ENCODE measurements at regions not wholly inside any gene's neighbourhood (a gene's known extent, or its start where the extent isn't known, plus 50 kb on each side); places are given as distances from the start of the nearest gene placed in this dataset.

GRCh38 chr5:8740595-8740994, 805.3 kb downstream of the SEMA5A start:
- DNase-seq: no peak

- no peak for DNase-seq
Measured at GRCh38 chr5:8749556-8749955, 796.3 kb downstream of the SEMA5A start.

DNA sequence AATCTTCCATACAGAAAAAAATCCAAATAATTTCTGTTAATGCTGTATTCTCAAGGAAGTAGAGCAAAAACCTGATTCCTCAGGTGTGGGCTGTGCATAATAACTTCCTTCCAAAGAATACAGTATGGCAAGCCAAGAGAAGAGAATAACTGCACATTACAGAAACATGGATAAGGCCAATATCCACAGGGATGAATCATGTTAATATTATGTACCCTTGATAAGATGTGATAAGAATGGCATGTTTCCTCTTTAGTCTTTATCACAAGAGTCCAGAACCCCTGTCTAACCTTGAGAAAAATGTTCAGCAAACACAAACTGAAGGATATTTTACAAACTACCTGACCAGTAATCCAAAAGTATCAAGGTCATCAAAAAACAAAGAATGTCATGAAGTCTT, 795.8 kb downstream of the SEMA5A start:
- DNase-seq: no peak

GRCh38 chr5:8751971-8752370, 793.9 kb downstream of the SEMA5A start:
- no peak for DNase-seq

- no peak for DNase-seq
Measured at GRCh38 chr5:8752595-8752994, 793.3 kb downstream of the SEMA5A start.

DNA sequence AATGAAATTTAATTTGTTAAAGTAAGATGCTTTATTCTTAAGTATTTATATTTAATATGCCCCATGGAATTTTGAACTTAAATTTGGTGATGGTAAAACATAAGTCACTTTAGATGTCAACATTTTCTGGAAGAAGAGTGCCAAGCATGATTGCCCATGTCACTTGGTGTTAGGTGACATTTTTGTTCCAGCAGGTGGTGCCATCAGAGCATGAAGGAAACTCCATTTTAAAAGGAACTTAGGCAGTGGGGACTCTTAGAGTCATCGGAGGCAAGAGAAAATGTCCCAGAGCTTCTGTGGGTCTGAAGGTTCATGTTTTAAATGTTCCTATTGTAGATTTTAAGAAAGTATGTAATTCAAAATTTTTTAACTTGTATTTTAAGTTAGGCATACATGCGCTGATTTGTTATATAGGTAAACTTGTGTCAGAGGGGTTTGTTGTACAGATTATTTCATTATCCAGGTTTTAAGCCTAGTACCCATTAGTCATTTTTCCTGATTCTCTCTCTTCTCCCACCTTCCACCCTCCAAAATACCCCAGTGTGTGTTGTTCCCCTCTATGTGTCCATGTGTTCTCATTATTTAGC, 789.3 kb downstream of the SEMA5A start:
- peak; percentile 16 to 63 for DNase-seq

- no peak for DNase-seq
Measured at GRCh38 chr5:8765886-8766285, 780.0 kb downstream of the SEMA5A start.

- DNase-seq: no peak
Measured at GRCh38 chr5:8766448-8766847, 779.4 kb downstream of the SEMA5A start.

GRCh38 chr5:8767111-8767510, 778.8 kb downstream of the SEMA5A start:
- no peak for DNase-seq

DNA sequence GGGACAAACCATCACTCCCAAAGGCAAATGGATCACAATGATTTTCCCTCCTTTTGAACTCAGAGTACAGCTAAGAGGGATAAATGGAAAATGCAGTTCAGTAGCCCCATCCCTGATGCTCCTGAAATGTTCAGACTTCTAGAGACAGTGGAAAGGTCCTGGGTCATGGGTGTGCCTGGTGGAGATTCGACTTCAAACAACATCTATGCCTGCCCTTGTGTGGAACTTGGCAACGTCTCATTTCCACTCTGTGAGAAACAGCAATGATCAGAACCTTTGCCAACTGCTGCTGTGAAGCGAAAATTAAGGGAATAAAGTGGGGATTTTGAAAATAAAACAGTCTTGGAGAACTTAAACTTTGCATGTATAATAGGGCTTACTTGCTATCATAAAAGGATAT, 778.1 kb downstream of the SEMA5A start:
- no peak for DNase-seq

GRCh38 chr5:8769631-8770030, 776.2 kb downstream of the SEMA5A start:
- DNase-seq: no peak

DNA sequence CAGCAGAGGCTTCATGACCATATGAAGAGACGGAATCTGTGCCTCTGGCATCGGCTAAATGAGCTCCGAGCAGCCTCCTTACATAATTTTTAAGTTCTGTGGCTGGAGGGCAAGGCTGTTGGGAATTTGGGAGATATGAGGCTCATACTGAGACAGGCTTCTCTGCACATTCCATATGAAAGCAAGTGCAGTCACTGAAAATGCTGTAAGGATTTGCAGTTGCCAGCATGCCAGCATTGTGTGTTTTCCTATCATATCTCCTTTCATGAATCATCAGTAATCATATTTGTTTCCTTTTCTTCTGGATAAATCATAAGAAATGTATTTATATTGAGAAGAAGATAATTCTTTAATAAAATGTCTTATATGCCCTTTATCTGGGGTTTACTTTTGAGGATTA, 775.4 kb downstream of the SEMA5A start:
- DNase-seq: no peak

GRCh38 chr5:8773046-8773615, 772.7 kb downstream of the SEMA5A start:
- no peak for DNase-seq

DNA sequence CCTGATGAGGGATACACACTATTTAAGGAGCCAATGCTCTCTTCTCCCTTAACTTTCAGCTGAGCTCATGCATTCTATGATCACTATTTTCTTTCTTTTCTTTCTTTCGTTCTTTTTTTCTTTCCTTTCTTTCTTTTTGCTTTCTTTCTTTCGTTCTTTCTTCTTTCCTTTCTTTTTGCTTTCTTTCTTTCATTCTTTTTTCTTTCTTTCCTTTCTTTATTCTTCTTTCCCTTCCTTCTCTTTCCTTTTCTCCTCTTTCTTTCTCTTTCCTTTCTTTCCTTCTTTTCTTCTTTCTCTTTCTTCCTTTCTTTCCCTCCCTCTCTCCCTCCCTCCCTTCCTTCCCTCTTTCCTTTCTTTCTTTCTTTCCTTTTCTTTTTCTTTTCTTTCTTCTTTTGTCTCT, 761.2 kb downstream of the SEMA5A start:
- no peak for DNase-seq

- DNase-seq: no peak
Measured at GRCh38 chr5:8788246-8788645, 757.6 kb downstream of the SEMA5A start.

DNA sequence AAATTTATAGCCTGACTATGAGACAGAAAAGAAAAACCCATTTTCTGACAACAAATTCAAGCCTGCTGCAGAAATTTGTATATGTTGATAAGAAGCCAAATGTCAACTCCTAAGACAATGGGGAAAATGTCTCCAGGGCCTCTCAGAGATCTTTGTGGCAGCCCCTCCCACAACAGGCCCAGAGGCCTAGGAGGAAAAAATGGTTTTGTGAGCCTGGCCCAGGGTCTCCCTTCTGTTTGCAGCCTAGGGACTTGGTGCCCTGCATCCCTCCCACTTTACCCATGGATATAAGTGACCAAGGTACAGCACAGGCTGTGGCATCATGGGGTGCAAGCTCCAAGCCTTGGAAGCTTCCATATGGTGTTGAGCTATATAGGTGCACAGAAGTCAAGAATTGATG, 740.2 kb downstream of the SEMA5A start:
- DNase-seq: no peak

DNA sequence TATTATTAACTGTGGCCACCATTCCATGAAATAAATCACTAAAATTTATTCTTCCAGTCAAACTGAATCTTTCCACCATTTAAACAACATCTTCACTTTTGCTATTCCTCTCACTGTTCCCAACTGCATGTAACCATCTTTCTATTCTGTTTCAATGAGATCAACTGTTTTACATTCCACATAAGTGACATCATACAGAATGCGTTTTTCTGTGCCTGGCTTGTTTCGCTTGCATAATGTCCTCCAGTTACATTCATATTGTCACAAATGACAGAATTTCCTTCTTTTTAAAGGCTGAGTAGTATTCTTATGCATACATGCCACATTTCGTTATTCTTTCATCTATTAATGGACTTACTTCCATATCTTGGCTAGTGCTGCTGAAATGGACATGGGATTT, 738.2 kb downstream of the SEMA5A start:
- DNase-seq: peak in 1 of 2 experiments; percentile 49

- DNase-seq: no peak
Measured at GRCh38 chr5:8811581-8811980, 734.3 kb downstream of the SEMA5A start.

- no peak for DNase-seq
Measured at GRCh38 chr5:8813180-8813579, 732.7 kb downstream of the SEMA5A start.

DNA sequence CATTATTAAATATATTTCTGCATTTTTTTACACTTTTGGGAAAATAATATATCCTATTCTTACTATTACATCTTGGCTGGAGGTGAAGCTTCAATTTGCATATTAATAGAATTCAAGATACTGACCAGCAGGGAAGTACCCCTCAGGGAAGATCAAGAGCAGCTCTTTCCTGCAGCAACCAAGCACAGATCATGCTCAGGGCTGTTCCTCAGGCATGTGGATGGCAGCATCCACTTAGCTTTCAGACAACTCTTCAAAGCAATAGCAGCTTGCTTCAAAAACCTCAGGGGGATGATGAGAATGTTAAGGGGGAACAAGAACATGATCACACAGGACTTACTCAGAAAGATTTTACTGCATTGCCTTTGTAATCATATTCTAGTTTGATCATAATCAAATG, 731.8 kb downstream of the SEMA5A start:
- no peak for DNase-seq

GRCh38 chr5:8824371-8824770, 721.5 kb downstream of the SEMA5A start:
- no peak for DNase-seq

DNA sequence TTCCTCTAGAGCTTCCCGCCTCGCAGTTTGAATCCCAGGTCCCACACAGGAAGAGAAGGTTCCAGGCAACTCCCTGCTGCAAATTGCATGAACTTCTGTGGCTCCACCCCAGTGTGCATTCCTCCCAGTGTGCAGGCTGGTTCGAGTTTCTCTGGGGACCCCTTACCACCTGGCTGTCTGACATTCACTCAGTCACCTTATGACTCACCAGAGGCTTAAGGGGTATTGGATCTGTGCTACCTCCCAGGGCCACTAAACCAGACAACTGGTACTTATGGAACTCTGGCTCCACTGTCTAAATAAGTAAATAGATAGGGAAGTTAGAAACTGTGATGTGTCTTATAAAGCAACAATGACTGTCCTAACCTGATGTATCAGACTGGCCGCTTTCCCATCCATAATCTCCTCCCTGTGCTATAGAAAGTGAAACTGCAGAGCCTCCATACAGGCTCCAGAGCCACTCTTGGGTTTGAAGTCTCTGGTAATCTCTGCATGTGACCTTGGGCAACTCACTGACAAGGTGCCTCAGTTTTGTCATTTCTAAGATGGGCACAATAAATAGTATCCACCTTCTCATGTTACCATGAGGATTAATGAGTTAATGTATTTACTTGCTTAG, 720.6 kb downstream of the SEMA5A start:
- no peak for DNase-seq

DNA sequence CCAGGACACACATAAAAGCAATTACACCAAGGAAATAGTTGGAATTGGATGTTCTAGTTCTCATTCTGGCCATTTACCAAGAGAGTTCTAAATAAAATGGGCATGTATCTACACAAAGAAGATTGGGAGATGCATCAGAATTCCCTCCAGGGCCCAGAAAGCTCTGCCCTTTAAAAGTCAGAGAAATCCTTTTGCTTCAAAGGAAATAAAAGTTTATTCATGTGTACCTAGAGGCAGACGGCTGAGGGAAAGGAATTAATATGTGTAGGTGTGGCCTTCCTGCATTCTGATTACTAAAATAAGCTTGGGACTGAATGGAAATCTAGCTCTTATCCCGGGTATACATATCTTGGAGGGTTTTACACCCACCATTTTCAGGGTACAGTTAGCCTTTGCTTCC, 719.4 kb downstream of the SEMA5A start:
- no peak for DNase-seq

DNA sequence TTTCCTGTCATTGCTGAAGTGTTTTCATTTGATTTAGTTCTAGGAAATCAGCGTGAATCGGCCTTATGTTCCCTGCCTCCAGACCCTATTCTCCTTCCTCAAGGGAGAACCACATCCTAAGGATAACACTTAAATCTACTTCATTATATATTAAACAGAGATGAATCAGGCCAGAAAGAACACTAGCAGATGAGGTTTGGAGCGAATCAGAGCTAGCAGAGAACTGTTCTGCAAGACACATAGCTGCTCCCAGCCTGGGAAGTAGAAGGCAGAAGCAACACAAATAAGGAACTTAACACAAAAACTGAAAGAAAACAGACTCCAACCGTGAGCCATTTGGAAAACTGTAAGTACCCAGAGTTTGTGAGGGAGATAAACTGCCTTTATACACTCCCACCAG, 718.2 kb downstream of the SEMA5A start:
- no peak for DNase-seq
